Smooth muscle cell (in vitro differentiated cells): ENCODE measurements at regions not wholly inside any gene's neighbourhood (a gene's known extent, or its start where the extent isn't known, plus 50 kb on each side); places are given as distances from the start of the nearest gene placed in this dataset.

Experiments used
- DNase-seq: peaks from one replicate; lab custom pipeline; 2025; ENCODE audit not compliant: unreplicated experiment; lab: John Stamatoyannopoulos, UW
- H2AFZ ChIP-seq: fragments of 200-600 bp; sonication (generic); 2 replicates; pipeline ENCODE4 v1.6.0; 2016; ENCODE audit warnings: antibody characterized with exemption, low read depth, mild to moderate bottlenecking
- H3F3A ChIP-seq: fragments of 200-600 bp; sonication (generic); 2 replicates; pipeline ENCODE4 v1.6.0; 2017; ENCODE audit warnings: antibody characterized with exemption, low read depth
- H3K27ac ChIP-seq: fragments of 200-600 bp; sonication (generic); 2 replicates; pipeline ENCODE4 v1.5.1; 2016; ENCODE audit warnings: low read depth, mild to moderate bottlenecking
- H3K27me3 ChIP-seq: fragments of 200-600 bp; sonication (generic); 2 replicates; pipeline ENCODE4 v1.6.1; 2016; ENCODE audit warnings: low read depth, mild to moderate bottlenecking
- H3K36me3 ChIP-seq: fragments of 200-600 bp; sonication (generic); 2 replicates; pipeline ENCODE4 v1.5.1; 2016; ENCODE audit warnings: low read depth
- H3K4me1 ChIP-seq: fragments of 200-600 bp; sonication (generic); 2 replicates; pipeline ENCODE4 v1.5.1; 2016; ENCODE audit warnings: low read depth
- H3K4me2 ChIP-seq: fragments of 200-600 bp; sonication (generic); 2 replicates; pipeline ENCODE4 v1.6.0; 2016; ENCODE audit warnings: mild to moderate bottlenecking
- H3K4me3 ChIP-seq: fragments of 200-600 bp; sonication (generic); 2 replicates; pipeline ENCODE4 v1.5.1; 2016; ENCODE audit warnings: mild to moderate bottlenecking
- H3K79me2 ChIP-seq: fragments of 200-600 bp; sonication (generic); 2 replicates; pipeline ENCODE4 v1.6.0; 2016; ENCODE audit warnings: low read depth, mild to moderate bottlenecking
- H3K9ac ChIP-seq: fragments of 200-600 bp; sonication (generic); 2 replicates; pipeline ENCODE4 v1.6.0; 2016; ENCODE audit warnings: low read depth
- H3K9me3 ChIP-seq: fragments of 200-600 bp; sonication (generic); replicated peaks from 2 replicates; pipeline ENCODE4 v1.5.1; 2016; ENCODE audit warnings: low read depth
- H4K20me1 ChIP-seq: fragments of 200-600 bp; sonication (generic); 2 replicates; pipeline ENCODE4 v1.6.0; 2016; ENCODE audit warnings: low read depth
- CTCF ChIP-seq: fragments of 200-600 bp; sonication (generic); IDR thresholded peaks from 2 replicates; pipeline ENCODE4 v1.5.1; 2017; ENCODE audit warnings: borderline replicate concordance, mild to moderate bottlenecking, antibody characterized with exemption; ENCODE audit not compliant: insufficient read depth, poor library complexity, severe bottlenecking
- WGBS: methylation state at CpG from one replicate; pipeline ENCODE4 v1.1.7; 2016; ENCODE audit warnings: low lambda C conversion rate; 5-methylcytosine and 5-hydroxymethylcytosine counted together

- Histone ChIP-seq H3K27ac (peak overlapping the region; percentile 89), H4K20me1 (no peaks in the 10 kb centered on the region), H3K4me1 (no peaks in the 10 kb centered on the region), H3K79me2 (no peaks in the 10 kb centered on the region), H3K36me3 (no peaks in the 10 kb centered on the region), H3F3A (peaks cover 10% of the 10 kb centered on the region), H3K27me3 (no peaks in the 10 kb centered on the region), H3K9ac (peak overlapping the region; percentile 61), H3K9me3 (no peaks in the 10 kb centered on the region), H2AFZ (no peak overlapping the region), H3K4me3 (no peak overlapping the region), H3K4me2 (peak overlapping the region; percentile 66)
- DNase-seq: no peak
- 48% methylated on average over 2 of the region's 2 CpGs for WGBS
- TF ChIP-seq CTCF: no peak
Observed at GRCh38 chr4:75345423-75345822, 168.8 kb downstream of the RCHY1 start.

- 21% methylated on average over 5 of the region's 5 CpGs for WGBS
- peak overlapping the region; percentile 61 for H3K9ac ChIP-seq
- no peaks in the 10 kb centered on the region for H4K20me1 ChIP-seq
- H3K27me3 ChIP-seq: no peaks in the 10 kb centered on the region
- no peak overlapping the region for H3K4me3 ChIP-seq
- H3K4me2 ChIP-seq: peak overlapping the region; percentile 66
- H3F3A ChIP-seq: peaks cover 10% of the 10 kb centered on the region
- no peak for DNase-seq
- no peak overlapping the region for H2AFZ ChIP-seq
- no peaks in the 10 kb centered on the region for H3K36me3 ChIP-seq
- no peaks in the 10 kb centered on the region for H3K4me1 ChIP-seq
- peak overlapping the region; percentile 89 for H3K27ac ChIP-seq
- H3K9me3 ChIP-seq: no peaks in the 10 kb centered on the region
- H3K79me2 ChIP-seq: no peaks in the 10 kb centered on the region
- no peak for TF ChIP-seq CTCF
Observed at GRCh38 chr4:75344915-75345314, 169.3 kb downstream of the RCHY1 start.

- H3K4me2 ChIP-seq: no peak overlapping the region
- H2AFZ ChIP-seq: no peak overlapping the region
- no peak overlapping the region for H3K9ac ChIP-seq
- H3F3A ChIP-seq: peaks cover 10% of the 10 kb centered on the region
- no peak overlapping the region for H3K27ac ChIP-seq
- no peaks in the 10 kb centered on the region for H3K4me1 ChIP-seq
- no peaks in the 10 kb centered on the region for H3K27me3 ChIP-seq
- no peak for TF ChIP-seq CTCF
- no peaks in the 10 kb centered on the region for H3K9me3 ChIP-seq
- WGBS: 72% methylated on average over 2 of the region's 2 CpGs
- no peak overlapping the region for H3K4me3 ChIP-seq
- DNase-seq: no peak
- H3K36me3 ChIP-seq: no peaks in the 10 kb centered on the region
- H3K79me2 ChIP-seq: no peaks in the 10 kb centered on the region
- H4K20me1 ChIP-seq: no peaks in the 10 kb centered on the region
Observed at GRCh38 chr4:75343333-75343732, 170.9 kb downstream of the RCHY1 start.

- Histone ChIP-seq H3K79me2 (no peaks in the 10 kb centered on the region), H3K4me3 (no peak overlapping the region), H3K27ac (no peak overlapping the region), H3K36me3 (no peaks in the 10 kb centered on the region), H3K9me3 (no peaks in the 10 kb centered on the region), H2AFZ (no peak overlapping the region), H4K20me1 (no peaks in the 10 kb centered on the region), H3K27me3 (no peaks in the 10 kb centered on the region), H3F3A (peaks cover 5% of the 10 kb centered on the region), H3K9ac (no peak overlapping the region), H3K4me2 (no peak overlapping the region), H3K4me1 (no peaks in the 10 kb centered on the region)
- no peak for DNase-seq
- TF ChIP-seq CTCF: no peak
Observed at GRCh38 chr4:75340561-75340960, 173.6 kb downstream of the RCHY1 start.
